ENCODE measurements at regions not wholly inside any gene's neighbourhood (a gene's known extent, or its start where the extent isn't known, plus 50 kb on each side); places are given as distances from the start of the nearest gene placed in this dataset.

DNA sequence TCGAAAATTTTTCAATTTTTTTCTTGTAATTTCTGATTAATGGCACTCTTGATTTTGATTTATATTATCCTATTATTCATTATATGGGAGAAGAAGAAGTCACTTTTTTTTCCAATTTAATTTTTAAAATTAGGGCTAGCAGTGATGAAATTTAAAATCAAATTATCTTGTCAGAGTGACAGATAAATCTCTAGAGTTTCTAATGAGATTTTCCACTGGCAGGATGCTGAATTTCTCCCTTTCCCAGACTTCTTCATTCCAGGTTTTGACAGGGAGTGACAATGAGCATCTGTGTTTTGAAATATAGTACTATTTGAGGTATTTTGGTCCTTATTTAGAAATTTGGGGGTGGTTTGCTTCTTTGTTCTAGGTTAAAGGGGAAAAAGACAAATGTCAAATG lies 2274.1 kb downstream of the MAT2B start:
- Histone ChIP-seq H3K27me3 (ENCODE audit: control insufficient read depth in 2 of 2, insufficient read depth in 2 of 2, low read length in 2 of 2) (no peaks in the 10 kb centered on the region), H3K27ac (ENCODE audit: insufficient read depth, low read depth, low read length) (no peak overlapping the region), H2AFZ (ENCODE audit: low read depth, low read length) (no peak overlapping the region), H3K9me1 (replicated peaks; ENCODE audit: control insufficient read depth, extremely low read depth, insufficient read depth, low read length) (no peaks in the 10 kb centered on the region), H4K20me1 (replicated peaks; ENCODE audit: control insufficient read depth, extremely low read depth, insufficient read depth, low read length) (no peaks in the 10 kb centered on the region), H3K79me2 (ENCODE audit: control insufficient read depth, insufficient read depth, low read length) (no peaks in the 10 kb centered on the region), H3K36me3 (ENCODE audit: control insufficient read depth in 2 of 2, extremely low read depth in 1 of 2, insufficient read depth in 2 of 2, low read length in 2 of 2) (no peaks in the 10 kb centered on the region), H3K9me3 (replicated peaks; ENCODE audit: control insufficient read depth, insufficient read depth, low read length) (no peaks in the 10 kb centered on the region), H3K4me2 (ENCODE audit: insufficient read depth, low read length) (no peak overlapping the region), H3K4me1 (ENCODE audit: control insufficient read depth, extremely low read depth, insufficient read depth, low read length) (no peaks in the 10 kb centered on the region), H3K4me3 (replicated peaks in 1 of 3; ENCODE audit: insufficient read depth in 1 of 3, low read depth in 1 of 3, low read length in 3 of 3) (no peak overlapping the region), H3K9ac (replicated peaks; ENCODE audit: extremely low read depth, insufficient read depth, low read length) (no peak overlapping the region)
- CTCF ChIA-PET: no interaction called here
- TF ChIP-seq FOS (IDR thresholded peaks at IDR 0.05; ENCODE audit: borderline replicate concordance, insufficient read depth, low read length): no peak
- no peak for TF ChIP-seq POLR2AphosphoS5 (IDR thresholded peaks at IDR 0.05; ENCODE audit: insufficient read depth, low read depth, low read length)
- no peak for TF ChIP-seq JUN (IDR thresholded peaks at IDR 0.05; ENCODE audit: borderline replicate concordance, insufficient read depth, insufficient read length, low read depth)
- TF ChIP-seq POLR2A (IDR thresholded peaks at IDR 0.05; ENCODE audit: low read depth, low read length): no peak
- no peak for TF ChIP-seq MAX (IDR thresholded peaks at IDR 0.05; ENCODE audit: insufficient read depth, insufficient read length)
- TF ChIP-seq CTCF (IDR thresholded peaks at IDR 0.05; ENCODE audit: extremely low read depth in 1 of 2, insufficient read depth in 1 of 2, low read depth in 1 of 2, low read length in 2 of 2): no peak
- no peak for TF ChIP-seq MYC (IDR thresholded peaks at IDR 0.05; ENCODE audit: low read depth, low read length)
- no peak for TF ChIP-seq GATA2 (IDR thresholded peaks at IDR 0.05; ENCODE audit: insufficient read depth, insufficient read length, low read depth, low read length)
- TF ChIP-seq EZH2 (IDR thresholded peaks at IDR 0.05; ENCODE audit: borderline replicate concordance, low read depth, low read length, severe bottlenecking): no peak
- FAIRE-seq: no peak
- POLR2A ChIA-PET: no interaction called here
- dilution Hi-C loops (cut with MboI; ENCODE audit: extremely low pct_ligation_motif_present, low sequenced_read_pairs): no loop called here
- BruUV-seq (replicated peaks): no TSS peak
- DNase-seq (ENCODE audit: low read depth, low spot score): no peak
- intact Hi-C loops (cut with micrococcal nuclease): no loop called here

Measured in endothelial cell of umbilical vein (primary cell).